ENCODE measurements at regions not wholly inside any gene's neighbourhood (a gene's known extent, or its start where the extent isn't known, plus 50 kb on each side); places are given as distances from the start of the nearest gene placed in this dataset.

GRCh38 chr10:36114141-36114540 is 472.0 kb upstream of the FZD8 start:
- Mint-ChIP-seq H3K4me3 (no peak overlapping the region), H3K36me3 (no peaks in the 10 kb centered on the region), H3K4me1 (ENCODE audit: unreplicated experiment) (peaks cover 18% of the 10 kb centered on the region), H3K9me3 (no peaks in the 10 kb centered on the region), H3K27ac (no peak overlapping the region), H3K27me3 (no peaks in the 10 kb centered on the region)
- TF ChIP-seq CTCF (conservative IDR thresholded peaks at IDR 0.05), result no peak
- no peak for DNase-seq (ENCODE audit: extremely low spot score, unreplicated experiment)

- no peaks in the 10 kb centered on the region for H3K9me3 Mint-ChIP-seq
These were observed 469.6 kb upstream of the FZD8 start for GRCh38 chr10:36111676-36112075.

GRCh38 chr10:36110097-36110496 is 468.0 kb upstream of the FZD8 start:
- DNase-seq (ENCODE audit: extremely low spot score, unreplicated experiment), result no peak
- TF ChIP-seq CTCF (conservative IDR thresholded peaks at IDR 0.05), result no peak
- H3K36me3 Mint-ChIP-seq, result no peaks in the 10 kb centered on the region
- H3K4me3 Mint-ChIP-seq, result no peak overlapping the region
- no peaks in the 10 kb centered on the region for H3K4me1 Mint-ChIP-seq (ENCODE audit: unreplicated experiment)
- H3K27me3 Mint-ChIP-seq, result no peaks in the 10 kb centered on the region
- H3K27ac Mint-ChIP-seq, result no peak overlapping the region
- no peaks in the 10 kb centered on the region for H3K9me3 Mint-ChIP-seq

More at GRCh38 chr10:36111676-36112075, 469.6 kb upstream of the FZD8 start:
- Mint-ChIP-seq H3K27me3 (no peaks in the 10 kb centered on the region), H3K36me3 (no peaks in the 10 kb centered on the region), H3K27ac (no peak overlapping the region), H3K4me1 (ENCODE audit: unreplicated experiment) (peaks cover 3% of the 10 kb centered on the region), H3K4me3 (no peak overlapping the region)
- TF ChIP-seq CTCF (conservative IDR thresholded peaks at IDR 0.05), result no peak
- DNase-seq (ENCODE audit: extremely low spot score, unreplicated experiment), result no peak

- no peak for TF ChIP-seq CTCF (conservative IDR thresholded peaks at IDR 0.05)
- no peaks in the 10 kb centered on the region for H3K4me1 Mint-ChIP-seq (ENCODE audit: unreplicated experiment)
- DNase-seq (ENCODE audit: extremely low spot score, unreplicated experiment), result no peak
- H3K4me3 Mint-ChIP-seq, result no peak overlapping the region
- H3K27ac Mint-ChIP-seq, result no peak overlapping the region
- no peaks in the 10 kb centered on the region for H3K9me3 Mint-ChIP-seq
- H3K27me3 Mint-ChIP-seq, result no peaks in the 10 kb centered on the region
- H3K36me3 Mint-ChIP-seq, result no peaks in the 10 kb centered on the region
These were observed 467.4 kb upstream of the FZD8 start for GRCh38 chr10:36109399-36110023.

- Mint-ChIP-seq H3K9me3 (peaks cover 5% of the 10 kb centered on the region), H3K4me1 (ENCODE audit: unreplicated experiment) (no peaks in the 10 kb centered on the region), H3K27me3 (peaks cover 5% of the 10 kb centered on the region), H3K36me3 (no peaks in the 10 kb centered on the region), H3K27ac (no peak overlapping the region), H3K4me3 (no peak overlapping the region)
- no peak for TF ChIP-seq CTCF (conservative IDR thresholded peaks at IDR 0.05)
- no peak for DNase-seq (ENCODE audit: extremely low spot score, unreplicated experiment)
These were observed 455.6 kb upstream of the FZD8 start for GRCh38 chr10:36097696-36098095.

- DNase-seq (ENCODE audit: extremely low spot score, unreplicated experiment), result no peak
- H3K36me3 Mint-ChIP-seq, result no peaks in the 10 kb centered on the region
- H3K4me1 Mint-ChIP-seq (ENCODE audit: unreplicated experiment), result no peaks in the 10 kb centered on the region
- no peak overlapping the region for H3K4me3 Mint-ChIP-seq
- peaks cover 5% of the 10 kb centered on the region for H3K9me3 Mint-ChIP-seq
- TF ChIP-seq CTCF (conservative IDR thresholded peaks at IDR 0.05), result no peak
- H3K27ac Mint-ChIP-seq, result no peak overlapping the region
- H3K27me3 Mint-ChIP-seq, result no peaks in the 10 kb centered on the region
These were observed 454.5 kb upstream of the FZD8 start for GRCh38 chr10:36096576-36096975.

Data from type B pancreatic cell (in vitro differentiated cells).